Esophagus muscularis mucosa (tissue), 4 donors: ENCODE measurements at regions not wholly inside any gene's neighbourhood (a gene's known extent, or its start where the extent isn't known, plus 50 kb on each side); places are given as distances from the start of the nearest gene placed in this dataset.

Source experiments
- DNase-seq: peaks from one replicate; pipeline ENCODE4 v3.0.0-alpha.2; 2017; ENCODE audit errors: extremely low spot score
- H3K27ac ChIP-seq, 4 donors: fragments of 200-600 bp; sonication (generic); replicated peaks in 1 of 4; 1 replicate in 3 of 4; 2 replicates in 1 of 4; pipeline ENCODE4 v1.5.1; 2016 to 2019; ENCODE audit warnings: mild to moderate bottlenecking in 1 of 4
- H3K27me3 ChIP-seq, 4 donors: fragments of 200-600 bp; sonication (generic); one replicate each; pipeline versions ENCODE4 v1.5.1 to v1.6.0; 2016 to 2019
- H3K36me3 ChIP-seq, 4 donors: fragments of 200-600 bp; sonication (generic); one replicate each; pipeline ENCODE4 v1.5.1; 2016 to 2019
- H3K4me1 ChIP-seq, 4 donors: fragments of 200-600 bp; sonication (generic); one replicate each; pipeline ENCODE4 v1.5.1; 2016 to 2019
- H3K4me3 ChIP-seq, 4 donors: fragments of 200-600 bp; sonication (generic); 1 replicate in 2 of 4; 2 replicates in 2 of 4; pipeline ENCODE4 v1.5.1; 2016 to 2019; ENCODE audit warnings: mild to moderate bottlenecking in 4 of 4, moderate library complexity in 1 of 4
- H3K9me3 ChIP-seq, 4 donors: fragments of 200-600 bp; sonication (generic); 1 replicate in 3 of 4; 2 replicates in 1 of 4; pipeline ENCODE4 v1.5.1; 2016 to 2019
- EP300 ChIP-seq: sonication (generic); formaldehyde crosslinking; IDR thresholded peaks from one replicate; pipeline ENCODE4 v1.6.1; 2017; ENCODE audit warnings: antibody characterized with exemption
- POLR2A ChIP-seq: fragments of 450-650 bp; IDR thresholded peaks from one replicate; pipeline ENCODE4 v1.6.1; 2017; ENCODE audit warnings: antibody characterized with exemption, moderate library complexity, mild to moderate bottlenecking, low read depth
- POLR2AphosphoS5 ChIP-seq, 2 donors: sonication (generic); formaldehyde crosslinking; IDR thresholded peaks; one replicate each; pipeline ENCODE4 v1.6.1; 2017; ENCODE audit warnings: antibody characterized with exemption in 2 of 2
- WGBS: methylation state at CpG from one replicate; pipeline ENCODE4 v1.1.5; 2018; 5-methylcytosine and 5-hydroxymethylcytosine counted together
- intact Hi-C: fragments of 100-400 bp; cut with DNase I; formaldehyde crosslinking; loops from one replicate; pipeline ENCODE4 v1.15.1; 2023
- TF ChIP-seq, protein P1 (sequence below), 3 experiments: fragments of 200-600 bp in 2 of 3; fragments of 450-650 bp in 1 of 3; sonication (generic) in 2 of 3; IDR thresholded peaks; one replicate each; pipeline ENCODE4 v1.5.1; 2017 to 2019; ENCODE audit warnings: antibody characterized with exemption in 3 of 3, mild to moderate bottlenecking in 2 of 3, moderate library complexity in 1 of 3

GRCh38 chr16:86297391-86297790 lies 212.9 kb upstream of the FOXF1 start:
- Histone ChIP-seq H3K27me3 (no peaks in the 10 kb centered on the region), H3K27ac (no peak overlapping the region)

DNA sequence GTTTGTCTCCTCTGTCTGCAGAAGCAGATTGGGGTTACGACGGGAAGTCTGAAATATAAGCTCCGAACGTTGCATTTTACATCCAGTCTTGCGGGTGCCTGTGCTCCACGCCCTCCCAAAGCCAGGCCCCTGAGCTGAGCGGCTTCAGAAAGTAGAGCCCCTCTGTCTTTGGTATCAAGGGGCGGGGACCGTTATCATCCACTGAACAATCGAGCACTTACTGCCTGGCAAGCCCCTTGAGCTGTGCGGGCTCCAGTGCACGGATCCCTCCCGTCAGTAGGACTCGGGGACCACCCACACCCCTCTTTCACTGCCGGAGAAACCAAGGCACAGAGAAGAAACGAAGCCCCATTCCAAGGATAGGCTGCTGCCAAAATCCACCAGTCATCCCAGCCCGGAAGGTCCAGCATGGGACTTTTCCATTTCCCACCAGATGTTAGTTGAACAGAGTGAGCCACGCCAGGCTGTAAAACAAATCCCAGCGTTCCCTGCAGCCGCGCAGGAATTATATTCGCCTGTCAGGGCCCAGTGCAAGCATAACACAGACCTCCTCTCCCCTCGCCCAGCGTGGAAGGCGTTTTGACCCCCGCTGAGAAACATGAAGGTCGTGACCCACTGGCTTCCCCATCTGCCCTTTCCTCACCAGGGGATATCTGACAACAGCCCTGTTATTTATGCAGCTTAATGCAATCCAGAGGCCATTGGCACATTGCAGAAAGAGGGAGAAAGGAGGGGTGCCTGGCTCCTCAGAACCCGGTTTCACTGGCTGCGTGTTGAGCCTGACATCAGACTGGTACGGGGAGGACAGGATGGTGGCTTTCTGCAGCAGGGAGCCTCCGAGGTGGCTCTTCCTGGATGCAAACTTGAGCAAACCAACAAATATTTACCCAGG lies 212.2 kb upstream of the FOXF1 start:
- peaks cover 0 to 42% (median 35%) of the 10 kb centered on the region in 4 donors for H3K4me1 ChIP-seq
- peak overlapping the region in 3 of 4 donors; percentile 18 to 58 (median 44) for H3K27ac ChIP-seq
- intact Hi-C loops: no loop called here
- H3K9me3 ChIP-seq: no peaks in the 10 kb centered on the region
- no peaks in the 10 kb centered on the region for H3K27me3 ChIP-seq
- peak overlapping the region; percentile 7 to 20 (median 12) for H3K4me3 ChIP-seq
- no peak for DNase-seq
- WGBS: 45% methylated on average over 30 of the region's 31 CpGs
- TF ChIP-seq POLR2A (no peak), POLR2AphosphoS5 (IDR thresholded peaks at IDR 0.05) (no peak), EP300 (no peak)
- TF ChIP-seq, protein P1, sequence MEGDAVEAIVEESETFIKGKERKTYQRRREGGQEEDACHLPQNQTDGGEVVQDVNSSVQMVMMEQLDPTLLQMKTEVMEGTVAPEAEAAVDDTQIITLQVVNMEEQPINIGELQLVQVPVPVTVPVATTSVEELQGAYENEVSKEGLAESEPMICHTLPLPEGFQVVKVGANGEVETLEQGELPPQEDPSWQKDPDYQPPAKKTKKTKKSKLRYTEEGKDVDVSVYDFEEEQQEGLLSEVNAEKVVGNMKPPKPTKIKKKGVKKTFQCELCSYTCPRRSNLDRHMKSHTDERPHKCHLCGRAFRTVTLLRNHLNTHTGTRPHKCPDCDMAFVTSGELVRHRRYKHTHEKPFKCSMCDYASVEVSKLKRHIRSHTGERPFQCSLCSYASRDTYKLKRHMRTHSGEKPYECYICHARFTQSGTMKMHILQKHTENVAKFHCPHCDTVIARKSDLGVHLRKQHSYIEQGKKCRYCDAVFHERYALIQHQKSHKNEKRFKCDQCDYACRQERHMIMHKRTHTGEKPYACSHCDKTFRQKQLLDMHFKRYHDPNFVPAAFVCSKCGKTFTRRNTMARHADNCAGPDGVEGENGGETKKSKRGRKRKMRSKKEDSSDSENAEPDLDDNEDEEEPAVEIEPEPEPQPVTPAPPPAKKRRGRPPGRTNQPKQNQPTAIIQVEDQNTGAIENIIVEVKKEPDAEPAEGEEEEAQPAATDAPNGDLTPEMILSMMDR (IDR thresholded peaks at IDR 0.05): no peak
- H3K36me3 ChIP-seq: no peaks in the 10 kb centered on the region

More at GRCh38 chr16:86297391-86297790, 212.9 kb upstream of the FOXF1 start:
- whole genome bisulfite sequencing: 73% methylated on average over 13 of the region's 13 CpGs
- Histone ChIP-seq H3K4me3 (peak overlapping the region in 1 of 4 donors; percentile 17), H3K36me3 (no peaks in the 10 kb centered on the region), H3K9me3 (no peaks in the 10 kb centered on the region), H3K4me1 (peaks cover 0 to 36% (median 34%) of the 10 kb centered on the region in 4 donors)
- DNase-seq: no peak
- intact Hi-C loops: no loop called here
- TF ChIP-seq, protein P1 (IDR thresholded peaks at IDR 0.05): no peak
- TF ChIP-seq POLR2A (no peak), EP300 (no peak), POLR2AphosphoS5 (IDR thresholded peaks at IDR 0.05) (no peak)

DNA sequence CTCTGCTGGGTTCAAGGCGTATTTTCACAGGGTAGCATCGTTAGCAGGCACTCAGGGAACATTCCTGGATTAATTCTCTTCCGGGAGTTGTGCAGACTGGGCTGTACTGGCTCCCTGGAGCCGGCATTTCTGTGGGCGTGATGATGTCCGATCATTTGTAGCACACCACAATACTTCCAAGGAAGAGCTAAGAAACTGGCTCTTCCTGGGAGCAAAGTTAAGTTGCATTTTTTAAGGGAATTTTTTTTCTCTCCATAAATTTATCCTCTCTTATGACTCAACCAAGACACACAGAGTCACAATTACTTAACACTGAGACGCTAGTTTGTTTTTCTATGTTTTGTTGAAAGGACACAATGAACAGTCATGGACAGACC lies 211.6 kb upstream of the FOXF1 start:
- Histone ChIP-seq H3K27me3 (no peaks in the 10 kb centered on the region), H3K4me1 (peaks cover 3 to 47% (median 41%) of the 10 kb centered on the region in 4 donors), H3K36me3 (no peaks in the 10 kb centered on the region), H3K27ac (peak overlapping the region in 3 of 4 donors; percentile 18 to 58 (median 44)), H3K9me3 (no peaks in the 10 kb centered on the region), H3K4me3 (peak overlapping the region in 3 of 4 donors; percentile 7 to 20 (median 7))
- 50% methylated on average over 7 of the region's 7 CpGs for WGBS
- TF ChIP-seq, protein P1 (IDR thresholded peaks at IDR 0.05): peak in 1 of 3 experiments; percentile 4
- no peak for TF ChIP-seq POLR2AphosphoS5 (IDR thresholded peaks at IDR 0.05)
- intact Hi-C loops: no loop called here
- no peak for DNase-seq

GRCh38 chr16:86299882-86300610 lies 210.3 kb upstream of the FOXF1 start:
- intact Hi-C loops: loop anchor here (5.0 to 10.0 kb wide), 2 partner anchors 105 to 217 kb away; no protein-coding TSS in a partner anchor

More at GRCh38 chr16:86299882-86300610, 210.3 kb upstream of the FOXF1 start:
- peaks cover 3 to 43% (median 35%) of the 10 kb centered on the region in 4 donors for H3K4me1 ChIP-seq
- no peaks in the 10 kb centered on the region for H3K9me3 ChIP-seq
- DNase-seq: no peak
- no peaks in the 10 kb centered on the region for H3K27me3 ChIP-seq
- 90% methylated on average over 18 of the region's 18 CpGs for WGBS
- TF ChIP-seq POLR2A (no peak), POLR2AphosphoS5 (IDR thresholded peaks at IDR 0.05) (no peak), EP300 (no peak)
- TF ChIP-seq, protein P1 (IDR thresholded peaks at IDR 0.05): no peak
- no peak overlapping the region for H3K4me3 ChIP-seq
- no peak overlapping the region for H3K27ac ChIP-seq
- no peaks in the 10 kb centered on the region for H3K36me3 ChIP-seq
